Transverse colon (tissue), 4 donors: ENCODE measurements at regions not wholly inside any gene's neighbourhood (a gene's known extent, or its start where the extent isn't known, plus 50 kb on each side); places are given as distances from the start of the nearest gene placed in this dataset.

Experiments used
- POLR2A ChIP-seq: fragments of 450-650 bp; IDR thresholded peaks from one replicate; pipeline ENCODE4 v1.6.1; 2016; ENCODE audit warnings: antibody characterized with exemption, mild to moderate bottlenecking, moderate library complexity
- POLR2AphosphoS5 ChIP-seq, 3 donors: sonication (generic); formaldehyde crosslinking; IDR thresholded peaks; one replicate each; pipeline ENCODE4 v1.6.1; 2016; ENCODE audit warnings: antibody characterized with exemption in 3 of 3
- TF ChIP-seq, protein P1 (sequence below), 5 experiments: fragments of 200-600 bp in 3 of 5; fragments of 450-650 bp in 2 of 5; sonication (generic) in 3 of 5; IDR thresholded peaks; 1 replicate in 2 of 5; 2 replicates in 3 of 5; pipeline ENCODE4 v1.5.1; 2016 to 2017; ENCODE audit warnings: antibody characterized with exemption in 5 of 5, inconsistent platforms in 3 of 5, mild to moderate bottlenecking in 2 of 5, moderate library complexity in 1 of 5

DNA sequence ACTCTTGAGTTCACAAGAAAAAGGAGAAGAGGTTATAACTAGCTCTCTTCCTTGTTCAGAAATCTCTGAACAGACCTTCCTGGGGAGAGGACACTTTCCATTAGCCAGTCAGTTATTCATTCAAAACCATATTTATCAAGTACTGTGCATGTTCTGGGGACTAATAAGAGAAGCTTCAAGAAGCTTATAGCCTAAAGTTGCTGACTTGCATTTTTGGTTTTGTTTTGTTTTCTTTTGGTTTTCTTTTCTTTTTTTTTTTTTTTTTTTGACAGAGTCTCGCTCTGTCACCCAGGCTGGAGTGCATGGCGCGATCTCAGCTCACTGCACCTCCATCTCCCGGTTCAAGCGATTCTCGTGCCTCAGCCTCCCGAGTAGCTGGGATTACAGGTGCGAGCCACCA lies 471.4 kb downstream of the KLF12 start:
- TF ChIP-seq POLR2A, result no peak
- TF ChIP-seq, protein P1, sequence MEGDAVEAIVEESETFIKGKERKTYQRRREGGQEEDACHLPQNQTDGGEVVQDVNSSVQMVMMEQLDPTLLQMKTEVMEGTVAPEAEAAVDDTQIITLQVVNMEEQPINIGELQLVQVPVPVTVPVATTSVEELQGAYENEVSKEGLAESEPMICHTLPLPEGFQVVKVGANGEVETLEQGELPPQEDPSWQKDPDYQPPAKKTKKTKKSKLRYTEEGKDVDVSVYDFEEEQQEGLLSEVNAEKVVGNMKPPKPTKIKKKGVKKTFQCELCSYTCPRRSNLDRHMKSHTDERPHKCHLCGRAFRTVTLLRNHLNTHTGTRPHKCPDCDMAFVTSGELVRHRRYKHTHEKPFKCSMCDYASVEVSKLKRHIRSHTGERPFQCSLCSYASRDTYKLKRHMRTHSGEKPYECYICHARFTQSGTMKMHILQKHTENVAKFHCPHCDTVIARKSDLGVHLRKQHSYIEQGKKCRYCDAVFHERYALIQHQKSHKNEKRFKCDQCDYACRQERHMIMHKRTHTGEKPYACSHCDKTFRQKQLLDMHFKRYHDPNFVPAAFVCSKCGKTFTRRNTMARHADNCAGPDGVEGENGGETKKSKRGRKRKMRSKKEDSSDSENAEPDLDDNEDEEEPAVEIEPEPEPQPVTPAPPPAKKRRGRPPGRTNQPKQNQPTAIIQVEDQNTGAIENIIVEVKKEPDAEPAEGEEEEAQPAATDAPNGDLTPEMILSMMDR (IDR thresholded peaks at IDR 0.05), result no peak
- TF ChIP-seq POLR2AphosphoS5 (IDR thresholded peaks at IDR 0.05), result no peak
